HG02981 (cell line): ENCODE measurements at regions not wholly inside any gene's neighbourhood (a gene's known extent, or its start where the extent isn't known, plus 50 kb on each side); places are given as distances from the start of the nearest gene placed in this dataset.
"Not testable (repeated sequence)": the region's sequence is repeated elsewhere in the genome, so short reads cannot be mapped to it uniquely, and the experiment has no call there.

Experiments used
- ATAC-seq: cut with Tn5 transposase; IDR thresholded peaks from one replicate; pipeline ENCODE4 v1.9.1; 2021; ENCODE audit warnings: mild to moderate bottlenecking, moderate library complexity; ENCODE audit not compliant: unreplicated experiment

DNA sequence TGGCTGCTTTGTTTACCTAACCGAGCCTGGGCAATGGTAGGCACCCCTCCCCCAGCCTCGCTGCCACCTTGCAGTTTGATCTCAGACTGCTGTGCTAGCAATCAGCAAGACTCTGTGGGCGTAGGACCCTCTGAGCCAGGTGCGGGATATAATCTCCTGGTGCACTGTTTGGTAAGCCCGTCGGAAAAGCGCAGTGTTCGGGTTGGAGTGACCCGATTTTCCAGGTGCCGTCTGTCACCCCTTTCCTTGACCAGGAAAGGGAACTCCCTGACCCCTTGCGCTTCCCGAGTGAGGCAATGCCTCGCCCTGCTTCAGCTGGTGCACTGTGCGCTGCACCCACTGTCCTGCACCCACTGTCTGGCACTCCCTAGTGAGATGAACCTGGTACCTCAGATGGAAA, 482.2 kb upstream of the SMC2 start:
- ATAC-seq: not testable (repeated sequence)

- ATAC-seq: no peak
These were observed 478.1 kb upstream of the SMC2 start for GRCh38 chr9:103615994-103616393.

DNA sequence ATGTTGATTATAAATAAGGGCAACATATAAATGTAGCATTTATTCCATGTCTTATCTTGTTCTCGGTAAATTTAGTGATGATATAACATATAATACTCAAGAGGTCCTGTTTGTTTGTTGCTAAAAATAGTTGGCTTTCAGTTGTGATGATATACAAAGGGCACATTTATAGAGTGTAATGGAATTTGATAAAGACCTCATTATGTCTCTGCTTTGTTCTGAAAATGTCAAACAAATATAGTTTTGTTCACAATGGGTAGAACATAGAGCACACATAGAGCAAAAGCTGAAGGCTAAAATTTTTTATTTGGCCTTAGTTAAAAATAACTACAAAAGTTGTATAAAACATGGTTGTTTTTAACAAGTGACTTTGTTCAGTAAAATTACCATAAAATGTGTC, 477.1 kb upstream of the SMC2 start:
- ATAC-seq: no peak

DNA sequence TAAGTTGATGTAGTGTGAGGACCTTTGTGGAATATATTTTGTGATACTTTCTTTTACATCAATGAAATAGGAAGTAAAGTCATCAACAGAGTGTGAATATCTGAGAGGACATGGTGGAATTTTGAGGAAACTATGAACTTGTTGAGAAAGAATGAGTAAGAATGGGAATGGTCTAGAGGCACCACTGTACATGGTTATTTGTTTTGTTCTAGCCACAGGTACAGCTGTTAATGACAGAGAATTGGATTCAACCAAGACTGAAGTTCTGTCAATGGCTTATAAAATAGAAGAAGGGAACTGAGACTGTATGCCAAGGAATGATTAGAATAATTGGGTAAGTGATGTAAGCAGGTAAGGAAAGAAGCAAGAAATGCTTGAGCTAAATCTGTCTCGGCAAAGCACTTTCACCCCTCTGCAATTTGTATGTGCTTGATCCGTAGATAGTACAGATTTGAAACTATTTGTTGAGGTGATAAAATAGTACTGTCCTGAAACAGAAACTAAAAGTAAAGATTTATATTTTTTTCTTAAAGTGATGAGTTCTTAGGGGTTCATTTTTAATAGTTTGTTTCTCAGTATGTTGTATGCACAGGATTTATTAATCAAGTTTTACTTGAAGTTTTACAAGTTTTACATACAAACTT, 468.8 kb upstream of the SMC2 start:
- no peak for ATAC-seq

DNA sequence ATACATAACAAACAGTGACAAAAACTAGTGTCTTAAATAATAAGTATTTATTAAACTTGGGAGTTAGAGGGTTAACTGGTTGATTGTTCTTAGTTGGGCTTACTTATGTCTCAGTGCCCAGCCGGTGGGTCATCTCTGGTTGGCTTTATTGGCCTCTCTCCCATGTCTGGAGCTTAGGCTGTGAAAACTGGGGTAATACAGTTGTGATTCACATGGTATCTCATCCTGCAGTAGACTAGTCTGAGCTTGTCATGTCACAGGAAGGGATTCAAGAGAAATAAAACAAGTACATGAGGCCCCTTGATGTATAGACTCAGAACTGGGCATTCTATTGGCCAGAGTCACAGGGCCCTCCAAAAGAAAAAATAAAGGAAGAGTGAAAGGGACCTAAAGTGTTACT, 466.4 kb upstream of the SMC2 start:
- no peak for ATAC-seq

- no peak for ATAC-seq
These were observed 445.0 kb upstream of the SMC2 start for GRCh38 chr9:103649086-103649485.

DNA sequence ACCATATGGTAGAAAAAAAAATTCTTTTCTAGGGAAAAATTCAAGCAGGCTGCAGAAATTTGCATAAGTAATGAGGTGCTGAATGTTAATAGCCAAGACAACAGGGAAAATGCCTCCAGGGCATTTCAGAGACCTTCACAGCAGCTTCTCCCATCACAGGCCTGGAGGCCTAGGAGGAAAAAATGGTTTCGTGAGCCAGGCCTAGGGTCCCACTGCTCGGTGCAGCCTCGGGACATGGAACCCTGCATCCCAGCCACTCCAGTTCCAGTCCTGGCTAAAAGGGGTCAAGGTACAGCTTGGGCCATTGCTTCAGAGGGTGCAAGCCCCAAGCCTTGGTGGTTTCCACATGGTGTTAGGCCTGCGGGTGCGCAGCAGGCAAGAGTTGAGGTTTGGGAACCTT, 436.0 kb upstream of the SMC2 start:
- no peak for ATAC-seq

- no peak for ATAC-seq
These were observed 433.3 kb upstream of the SMC2 start for GRCh38 chr9:103660830-103661229.

DNA sequence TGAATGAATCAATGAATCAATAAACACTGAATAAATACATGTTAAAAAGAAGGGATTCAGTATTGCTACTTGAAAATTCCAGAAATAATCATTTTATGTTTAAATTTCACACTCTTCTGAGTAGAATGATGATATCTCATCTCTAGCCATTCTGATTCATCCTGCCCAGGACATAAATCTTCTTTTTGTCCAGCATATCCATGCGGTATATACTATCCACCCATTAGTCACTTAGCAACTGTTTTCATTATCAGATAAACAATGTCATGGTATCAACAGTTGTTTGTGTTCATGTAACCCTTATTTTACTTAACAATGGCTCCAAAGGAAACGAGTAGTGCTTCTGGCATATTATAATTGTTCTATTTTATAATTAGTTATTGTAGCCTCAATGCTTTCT, 432.4 kb upstream of the SMC2 start:
- no peak for ATAC-seq

GRCh38 chr9:103669296-103669695, 424.8 kb upstream of the SMC2 start:
- no peak for ATAC-seq

- no peak for ATAC-seq
These were observed 419.8 kb upstream of the SMC2 start for GRCh38 chr9:103674271-103674670.

GRCh38 chr9:103680581-103680980, 413.5 kb upstream of the SMC2 start:
- no peak for ATAC-seq

DNA sequence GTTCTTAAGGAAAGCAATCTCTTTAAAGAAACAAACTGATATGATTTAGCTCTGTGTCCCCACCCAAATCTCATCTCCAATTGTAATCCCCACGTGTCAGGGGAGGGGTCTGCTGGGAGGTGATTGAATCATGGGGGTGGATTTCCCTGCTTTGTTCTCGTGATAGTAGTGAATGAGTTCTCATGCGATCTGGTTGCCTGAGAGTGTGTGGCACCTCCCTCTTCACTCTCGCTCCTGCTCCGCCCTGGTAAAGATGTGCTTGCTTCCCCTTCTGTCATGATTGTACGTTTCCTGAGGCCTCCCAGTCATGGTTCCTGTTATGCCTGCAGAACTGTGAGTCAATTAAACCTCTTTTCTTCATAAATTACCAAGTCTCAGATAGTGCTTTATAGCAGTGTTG, 412.7 kb upstream of the SMC2 start:
- ATAC-seq: no peak

DNA sequence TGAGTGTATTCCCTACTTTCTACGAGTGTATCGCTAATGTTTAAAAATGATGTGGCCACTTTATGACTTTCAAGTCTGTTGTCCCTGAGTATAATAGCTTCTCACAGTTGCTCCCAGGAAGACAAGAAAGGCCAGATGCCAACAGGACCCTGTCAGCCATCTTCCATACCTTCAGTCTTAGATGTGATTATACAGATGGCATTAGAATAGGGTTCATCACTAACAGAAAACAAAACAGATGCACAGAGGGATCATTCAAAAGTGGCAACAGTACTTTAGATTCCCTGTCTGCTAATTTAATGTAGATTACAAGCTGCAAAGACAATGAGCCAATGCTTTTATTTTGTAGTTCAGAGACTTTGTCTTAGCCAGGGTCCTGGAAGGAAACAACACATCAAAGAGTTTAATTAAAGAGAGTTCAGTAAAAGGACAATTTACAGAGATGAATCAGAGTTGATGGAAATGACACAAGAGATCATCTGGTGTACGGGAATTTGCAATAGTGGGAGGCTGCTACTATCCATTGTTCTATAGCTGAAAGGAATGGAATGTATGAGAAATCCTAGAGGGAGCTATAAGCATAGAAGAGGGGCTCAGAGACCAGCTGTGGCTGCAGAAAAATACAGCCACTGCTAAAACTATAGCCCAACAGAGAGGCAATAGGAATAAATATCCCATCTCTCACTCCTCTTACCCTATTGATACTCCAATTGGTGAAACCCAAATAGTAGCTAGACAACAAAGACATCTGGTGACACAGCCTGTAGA, 393.7 kb upstream of the SMC2 start:
- no peak for ATAC-seq

GRCh38 chr9:103702572-103702971, 391.5 kb upstream of the SMC2 start:
- no peak for ATAC-seq

DNA sequence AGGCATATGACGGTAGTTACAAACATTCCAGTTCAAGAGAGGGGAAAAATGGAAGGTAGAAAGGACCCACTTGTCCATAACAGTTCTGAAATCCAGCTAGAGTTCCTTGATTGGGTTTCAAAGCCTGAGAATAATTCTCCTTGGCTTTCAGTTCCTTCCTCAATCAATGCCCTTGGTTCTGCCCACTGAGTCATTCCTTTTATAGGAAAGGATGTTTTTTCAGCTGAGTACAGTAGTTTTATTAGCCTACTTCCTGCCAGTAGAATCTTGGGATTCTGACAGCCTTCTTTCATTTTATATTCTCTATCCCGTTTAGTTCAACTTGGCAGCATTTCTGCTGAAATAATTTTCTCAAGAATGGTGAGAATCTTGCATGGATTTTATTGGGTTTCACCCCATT, 386.9 kb upstream of the SMC2 start:
- ATAC-seq: no peak

GRCh38 chr9:103709366-103709765, 384.7 kb upstream of the SMC2 start:
- no peak for ATAC-seq

- ATAC-seq: no peak
These were observed 380.5 kb upstream of the SMC2 start for GRCh38 chr9:103713631-103714030.

- ATAC-seq: no peak
These were observed 379.1 kb upstream of the SMC2 start for GRCh38 chr9:103714992-103715391.

GRCh38 chr9:103721056-103721455, 373.1 kb upstream of the SMC2 start:
- ATAC-seq: no peak

GRCh38 chr9:103730866-103731265, 363.2 kb upstream of the SMC2 start:
- ATAC-seq: no peak

DNA sequence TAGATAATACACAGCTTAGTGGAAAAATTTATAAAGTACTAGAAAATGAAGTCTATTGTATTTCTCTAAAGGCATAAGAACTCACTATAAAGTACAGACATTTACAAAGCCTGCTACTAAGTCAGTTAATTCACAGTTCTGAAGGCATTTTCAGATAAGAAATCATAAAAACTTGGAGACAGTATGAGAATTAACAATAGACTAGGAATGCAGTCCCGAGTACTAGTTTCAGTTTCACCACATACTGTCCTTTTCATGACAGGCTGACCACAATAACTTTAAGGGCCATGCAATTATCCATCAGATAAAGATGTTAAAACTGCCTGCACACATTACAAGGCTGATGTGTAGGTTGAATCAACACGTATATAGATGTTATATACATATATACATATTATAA, 362.6 kb upstream of the SMC2 start:
- ATAC-seq: no peak

DNA sequence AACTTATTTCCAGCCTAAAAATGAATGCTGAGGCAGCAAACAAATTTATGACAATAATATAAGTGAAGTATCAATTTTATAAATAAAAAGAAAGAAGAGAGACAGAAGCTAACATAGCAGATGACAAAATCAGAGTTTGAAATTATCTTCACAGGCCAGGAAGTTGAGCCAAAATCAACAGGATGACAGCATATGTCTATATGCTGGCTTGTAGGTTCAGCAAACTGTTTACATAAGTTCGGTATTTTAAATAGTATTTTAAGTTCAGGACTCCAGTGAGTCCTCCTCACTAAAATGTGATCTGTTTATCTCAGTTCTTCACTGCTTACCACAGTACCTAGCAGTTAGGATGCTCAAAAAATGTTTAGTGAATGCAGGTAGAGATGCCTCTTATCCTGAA, 359.6 kb upstream of the SMC2 start:
- ATAC-seq: no peak
